ENCODE measurements at regions not wholly inside any gene's neighbourhood (a gene's known extent, or its start where the extent isn't known, plus 50 kb on each side); places are given as distances from the start of the nearest gene placed in this dataset.
"Not testable (repeated sequence)": the region's sequence is repeated elsewhere in the genome, so short reads cannot be mapped to it uniquely, and the experiment has no call there.

DNA sequence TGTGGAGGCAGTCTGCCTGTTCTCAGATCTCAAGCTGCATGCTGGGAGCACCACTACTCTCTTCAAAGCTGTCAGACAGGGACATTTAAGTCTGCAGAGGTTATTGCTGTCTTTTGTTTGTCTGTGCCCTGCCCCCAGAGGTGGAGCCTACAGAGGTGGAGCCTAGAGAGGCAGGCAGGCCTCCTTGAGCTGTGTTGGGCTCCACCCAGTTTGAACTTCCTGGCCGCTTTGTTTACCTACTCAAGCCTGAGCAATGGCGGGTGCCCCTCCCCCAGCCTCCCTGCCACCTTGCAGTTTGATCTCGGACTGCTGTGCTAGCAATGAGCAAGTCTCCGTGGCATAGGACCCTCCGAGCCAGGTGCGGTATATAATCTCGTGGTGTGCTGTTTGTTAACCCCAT is 64.9 kb upstream of the PARP8 start:
- H3K23me2 ChIP-seq (ENCODE audit: low read depth, low read length); H3K4ac ChIP-seq (replicated peaks; ENCODE audit: insufficient read length, low read depth, low read length); FAIRE-seq; H3K79me2 ChIP-seq (ENCODE audit: control insufficient read depth in 1 of 2, insufficient read depth in 2 of 2, low read length in 2 of 2); H2AFZ ChIP-seq (ENCODE audit: low read length); H3K27ac ChIP-seq (ENCODE audit: low read depth, low read length); H3K9ac ChIP-seq (replicated peaks in 1 of 4; ENCODE audit: extremely low read depth in 1 of 4, low read depth in 3 of 4, low read length in 3 of 4); H3K18ac ChIP-seq (ENCODE audit: extremely low read depth, low read length); H2BK5ac ChIP-seq (ENCODE audit: low read depth, low read length); H3K14ac ChIP-seq (ENCODE audit: insufficient read length); H4K20me1 ChIP-seq (replicated peaks in 1 of 2; ENCODE audit: control insufficient read depth in 1 of 2, insufficient read depth in 2 of 2, low read length in 2 of 2); H2BK12ac ChIP-seq (ENCODE audit: low read depth, low read length); H2AK5ac ChIP-seq (ENCODE audit: low read depth, low read length); H3K27me3 ChIP-seq (replicated peaks in 1 of 4; ENCODE audit: control insufficient read depth in 3 of 4, extremely low read depth in 1 of 4, insufficient read depth in 3 of 4, low read length in 3 of 4); H3K23ac ChIP-seq (ENCODE audit: insufficient read length); H4K91ac ChIP-seq (replicated peaks; ENCODE audit: insufficient read length, low read length); CTCF ChIA-PET (ENCODE audit: partially characterized antibody); H3K4me3 ChIP-seq (ENCODE audit: extremely low read depth in 1 of 4, insufficient read depth in 2 of 4, low read depth in 3 of 4, low read length in 4 of 4); H3K56ac ChIP-seq (replicated peaks; ENCODE audit: insufficient read length, low read depth, low read length); H2BK15ac ChIP-seq (ENCODE audit: low read length); H3K4me1 ChIP-seq (replicated peaks in 1 of 4; ENCODE audit: control insufficient read depth in 3 of 4, insufficient read depth in 4 of 4, low read length in 3 of 4); POLR2A ChIA-PET (ENCODE audit: partially characterized antibody); DNase-seq (ENCODE audit: low read depth in 1 of 2, low spot score in 2 of 2); H4K8ac ChIP-seq (ENCODE audit: extremely low read depth, insufficient read depth, low read length); H2BK120ac ChIP-seq (replicated peaks; ENCODE audit: low read depth, low read length); H3K4me2 ChIP-seq (ENCODE audit: insufficient read depth in 1 of 2, low read depth in 2 of 2, low read length in 2 of 2); H3K79me1 ChIP-seq (ENCODE audit: low read depth, low read length); H4K5ac ChIP-seq (ENCODE audit: insufficient read length, low read depth, low read length); H2BK20ac ChIP-seq (ENCODE audit: low read length); H3K36me3 ChIP-seq (ENCODE audit: control insufficient read depth in 2 of 4, insufficient read depth in 4 of 4, low read length in 3 of 4): not testable (repeated sequence)
- WGBS, 2 experiments (ENCODE audit: extremely low coverage in 1 of 2, insufficient coverage in 1 of 2, insufficient read length in 1 of 2, insufficient replicate concordance in 2 of 2, low coverage in 1 of 2, low lambda C conversion rate in 2 of 2, missing lambda C conversion rate in 1 of 2), result 86% methylated on average over 7 of the region's 7 CpGs; no CpG with 5 or more reads in 1 of the 2 experiments
- H3K9me3 ChIP-seq (ENCODE audit: insufficient read depth in 2 of 2, low read depth in 1 of 2, low read length in 1 of 2), result peaks cover 0 to 13% of the 10 kb centered on the region in 2 experiments; a peak in 2 of 4 replicates
